ENCODE measurements at regions not wholly inside any gene's neighbourhood (a gene's known extent, or its start where the extent isn't known, plus 50 kb on each side); places are given as distances from the start of the nearest gene placed in this dataset.

DNA sequence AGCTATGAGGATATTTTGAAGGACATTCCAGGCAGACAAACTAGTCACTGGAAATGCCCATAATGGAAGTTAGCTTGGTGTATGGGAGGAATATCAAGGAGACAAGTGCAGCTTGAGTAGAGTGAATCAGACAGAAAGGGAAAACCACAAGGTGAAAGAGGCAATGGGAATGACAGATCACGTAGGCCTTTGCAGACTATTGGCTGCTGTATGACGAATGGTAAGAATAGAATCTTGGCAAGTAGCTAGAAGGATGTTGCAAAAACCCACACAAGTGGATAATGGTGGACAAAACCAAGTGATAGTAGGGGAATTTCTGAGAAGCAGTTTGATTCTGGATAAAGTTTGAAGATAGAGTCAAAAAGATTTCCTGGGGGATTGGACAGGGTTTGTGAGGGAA lies 196.9 kb upstream of the NOVA1 start:
- DNase-seq (no peak), ATAC-seq (no peak)
- H3K4me1 ChIP-seq = no peaks in the 10 kb centered on the region
- no peak overlapping the region for H3K4me3 ChIP-seq
- no peaks in the 10 kb centered on the region for H3K27me3 ChIP-seq (ENCODE audit: low read depth)
- no peak overlapping the region for H3K27ac ChIP-seq
- intact Hi-C loops (cut with DNase I) = no loop called here
- H3K9me3 ChIP-seq = no peaks in the 10 kb centered on the region
- no peaks in the 10 kb centered on the region for H3K36me3 ChIP-seq
- TF ChIP-seq, protein P1, sequence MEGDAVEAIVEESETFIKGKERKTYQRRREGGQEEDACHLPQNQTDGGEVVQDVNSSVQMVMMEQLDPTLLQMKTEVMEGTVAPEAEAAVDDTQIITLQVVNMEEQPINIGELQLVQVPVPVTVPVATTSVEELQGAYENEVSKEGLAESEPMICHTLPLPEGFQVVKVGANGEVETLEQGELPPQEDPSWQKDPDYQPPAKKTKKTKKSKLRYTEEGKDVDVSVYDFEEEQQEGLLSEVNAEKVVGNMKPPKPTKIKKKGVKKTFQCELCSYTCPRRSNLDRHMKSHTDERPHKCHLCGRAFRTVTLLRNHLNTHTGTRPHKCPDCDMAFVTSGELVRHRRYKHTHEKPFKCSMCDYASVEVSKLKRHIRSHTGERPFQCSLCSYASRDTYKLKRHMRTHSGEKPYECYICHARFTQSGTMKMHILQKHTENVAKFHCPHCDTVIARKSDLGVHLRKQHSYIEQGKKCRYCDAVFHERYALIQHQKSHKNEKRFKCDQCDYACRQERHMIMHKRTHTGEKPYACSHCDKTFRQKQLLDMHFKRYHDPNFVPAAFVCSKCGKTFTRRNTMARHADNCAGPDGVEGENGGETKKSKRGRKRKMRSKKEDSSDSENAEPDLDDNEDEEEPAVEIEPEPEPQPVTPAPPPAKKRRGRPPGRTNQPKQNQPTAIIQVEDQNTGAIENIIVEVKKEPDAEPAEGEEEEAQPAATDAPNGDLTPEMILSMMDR (IDR thresholded peaks at IDR 0.05) = no peak

DNA sequence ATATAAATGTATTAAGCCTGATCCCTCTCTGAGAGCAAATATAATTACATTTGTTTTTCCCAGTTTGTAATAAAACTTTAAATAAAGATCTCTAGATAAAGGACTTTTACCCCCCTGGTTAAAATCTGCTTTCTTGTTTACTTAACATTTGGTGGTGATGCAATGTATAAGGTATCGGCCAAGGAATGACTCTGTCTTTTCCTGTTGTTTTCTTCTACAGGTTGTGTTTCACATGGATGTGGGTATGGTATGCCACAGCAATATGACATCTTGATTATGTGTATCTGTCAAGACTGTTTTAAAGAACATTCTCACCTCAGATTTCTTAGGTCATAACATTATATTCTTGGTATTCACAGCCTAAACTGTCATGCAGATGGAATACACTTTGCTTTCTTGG lies 210.6 kb upstream of the NOVA1 start:
- no peak overlapping the region for H3K27ac ChIP-seq
- ATAC-seq (no peak), DNase-seq (no peak)
- H3K9me3 ChIP-seq = no peaks in the 10 kb centered on the region
- no peaks in the 10 kb centered on the region for H3K4me1 ChIP-seq
- TF ChIP-seq, protein P1 (IDR thresholded peaks at IDR 0.05) = no peak
- H3K36me3 ChIP-seq = no peaks in the 10 kb centered on the region
- no peak overlapping the region for H3K4me3 ChIP-seq
- H3K27me3 ChIP-seq (ENCODE audit: low read depth) = no peaks in the 10 kb centered on the region
- intact Hi-C loops (cut with DNase I) = no loop called here

DNA sequence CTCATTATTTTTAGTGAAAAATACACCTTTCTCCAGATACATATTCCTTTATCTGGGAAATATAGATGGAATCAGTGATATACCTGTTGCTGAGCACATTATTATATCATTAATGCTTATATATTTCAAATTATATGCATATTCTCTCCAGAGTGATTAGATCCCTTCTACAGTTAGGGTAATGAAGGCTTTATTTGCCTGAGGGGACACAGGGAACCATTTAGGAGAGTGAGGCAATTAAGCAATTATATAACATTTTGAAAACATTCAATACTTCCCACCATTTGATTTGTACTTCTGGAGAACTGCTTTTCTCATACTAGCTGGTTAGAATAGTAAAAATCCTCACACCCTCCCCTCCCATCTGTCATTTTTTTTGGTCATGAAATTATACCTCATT lies 212.8 kb upstream of the NOVA1 start:
- no peaks in the 10 kb centered on the region for H3K4me1 ChIP-seq
- no peak overlapping the region for H3K27ac ChIP-seq
- no peaks in the 10 kb centered on the region for H3K36me3 ChIP-seq
- DNase-seq (no peak), ATAC-seq (no peak)
- no peaks in the 10 kb centered on the region for H3K9me3 ChIP-seq
- H3K27me3 ChIP-seq (ENCODE audit: low read depth) = no peaks in the 10 kb centered on the region
- H3K4me3 ChIP-seq = no peak overlapping the region
- TF ChIP-seq, protein P1 (IDR thresholded peaks at IDR 0.05) = no peak
- intact Hi-C loops (cut with DNase I) = no loop called here

DNA sequence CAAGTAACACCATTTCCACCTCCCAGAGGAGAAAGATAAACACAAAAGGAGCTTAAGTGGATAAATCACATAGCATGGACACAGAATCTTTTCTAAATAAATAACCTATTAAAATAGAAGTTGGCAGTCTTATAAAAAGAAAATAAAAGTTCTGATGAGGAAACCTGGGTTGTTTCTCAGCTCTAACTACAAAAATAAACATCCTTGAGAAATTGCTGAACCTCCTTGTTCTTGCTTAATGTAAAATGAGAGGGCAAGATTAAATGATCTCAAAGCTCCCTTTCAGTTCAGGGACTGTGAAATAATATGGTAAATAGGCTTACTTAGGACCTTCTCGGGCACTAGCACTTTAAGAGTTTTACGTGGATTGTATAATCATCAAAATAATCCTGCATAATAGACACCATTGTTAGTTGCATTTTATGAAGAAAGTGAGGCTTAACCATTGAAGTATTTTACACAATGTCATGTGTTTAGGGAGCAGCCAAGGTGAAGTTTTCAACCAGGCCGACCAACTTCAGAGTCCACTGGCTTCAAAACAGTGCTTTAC lies 214.0 kb upstream of the NOVA1 start:
- no peaks in the 10 kb centered on the region for H3K27me3 ChIP-seq (ENCODE audit: low read depth)
- TF ChIP-seq, protein P1 (IDR thresholded peaks at IDR 0.05) = no peak
- no peak overlapping the region for H3K27ac ChIP-seq
- intact Hi-C loops (cut with DNase I) = no loop called here
- H3K36me3 ChIP-seq = no peaks in the 10 kb centered on the region
- DNase-seq = no peak
- ATAC-seq = no peak
- H3K4me1 ChIP-seq = no peaks in the 10 kb centered on the region
- no peaks in the 10 kb centered on the region for H3K9me3 ChIP-seq
- no peak overlapping the region for H3K4me3 ChIP-seq

DNA sequence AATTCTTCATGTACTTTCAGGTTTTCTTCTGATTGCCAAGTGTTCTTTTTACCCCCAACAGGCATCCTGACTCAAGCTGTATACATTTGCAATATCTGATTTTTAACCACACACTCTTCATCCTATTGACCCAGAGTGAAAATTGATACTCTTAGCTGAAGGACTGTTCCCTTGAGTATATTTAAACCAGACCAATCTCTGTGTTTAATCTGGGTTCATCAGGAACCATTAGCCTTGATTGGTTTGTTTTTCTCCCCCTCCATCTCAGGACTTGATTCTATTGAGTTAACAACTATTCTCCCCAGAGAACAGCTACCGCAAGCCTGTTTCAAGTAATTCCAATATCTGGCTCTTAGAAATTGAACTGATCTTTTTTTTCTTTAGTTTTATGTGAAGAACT lies 222.3 kb upstream of the NOVA1 start:
- H3K9me3 ChIP-seq = no peaks in the 10 kb centered on the region
- H3K36me3 ChIP-seq = no peaks in the 10 kb centered on the region
- H3K4me1 ChIP-seq = no peaks in the 10 kb centered on the region
- no peaks in the 10 kb centered on the region for H3K27me3 ChIP-seq (ENCODE audit: low read depth)
- intact Hi-C loops (cut with DNase I) = no loop called here
- H3K27ac ChIP-seq = no peak overlapping the region
- DNase-seq = no peak
- H3K4me3 ChIP-seq = no peak overlapping the region
- TF ChIP-seq, protein P1 (IDR thresholded peaks at IDR 0.05) = no peak
- no peak for ATAC-seq

- H3K4me1 ChIP-seq = no peaks in the 10 kb centered on the region
- DNase-seq (no peak), ATAC-seq (no peak)
- intact Hi-C loops (cut with DNase I) = no loop called here
- H3K27ac ChIP-seq = no peak overlapping the region
- H3K36me3 ChIP-seq = no peaks in the 10 kb centered on the region
- no peak overlapping the region for H3K4me3 ChIP-seq
- TF ChIP-seq, protein P1 (IDR thresholded peaks at IDR 0.05) = no peak
- H3K27me3 ChIP-seq (ENCODE audit: low read depth) = no peaks in the 10 kb centered on the region
- H3K9me3 ChIP-seq = no peaks in the 10 kb centered on the region
These were observed 222.7 kb upstream of the NOVA1 start for GRCh38 chr14:26820572-26820971.
